ENCODE measurements at regions not wholly inside any gene's neighbourhood (a gene's known extent, or its start where the extent isn't known, plus 50 kb on each side); places are given as distances from the start of the nearest gene placed in this dataset.
"Not testable (repeated sequence)": the region's sequence is repeated elsewhere in the genome, so short reads cannot be mapped to it uniquely, and the experiment has no call there.

GRCh38 chr21:5091274-5091673 is 5430.1 kb upstream of the TPTE start:
- not testable (repeated sequence) for H3K4me3 ChIP-seq (replicated peaks in 1 of 2; ENCODE audit: low read depth in 2 of 2, low read length in 2 of 2); DNase-seq (ENCODE audit: low read depth in 2 of 2)

- not testable (repeated sequence) for DNase-seq (ENCODE audit: low read depth in 2 of 2); H3K4me3 ChIP-seq (replicated peaks in 1 of 2; ENCODE audit: low read depth in 2 of 2, low read length in 2 of 2)
Measured at GRCh38 chr21:5095628-5096027, 5425.8 kb upstream of the TPTE start.

- H3K4me3 ChIP-seq (replicated peaks in 1 of 2; ENCODE audit: low read depth in 2 of 2, low read length in 2 of 2); DNase-seq (ENCODE audit: low read depth in 2 of 2): not testable (repeated sequence)
Measured at GRCh38 chr21:5098010-5098743, 5423.2 kb upstream of the TPTE start.

GRCh38 chr21:5100604-5101174 is 5420.7 kb upstream of the TPTE start:
- not testable (repeated sequence) for DNase-seq (ENCODE audit: low read depth in 2 of 2); H3K4me3 ChIP-seq (replicated peaks in 1 of 2; ENCODE audit: low read depth in 2 of 2, low read length in 2 of 2)

GRCh38 chr21:5101749-5102148 is 5419.6 kb upstream of the TPTE start:
- not testable (repeated sequence) for H3K4me3 ChIP-seq (replicated peaks in 1 of 2; ENCODE audit: low read depth in 2 of 2, low read length in 2 of 2); DNase-seq (ENCODE audit: low read depth in 2 of 2)

- H3K4me3 ChIP-seq (replicated peaks in 1 of 2; ENCODE audit: low read depth in 2 of 2, low read length in 2 of 2); DNase-seq (ENCODE audit: low read depth in 2 of 2): not testable (repeated sequence)
Measured at GRCh38 chr21:5103880-5104561, 5417.4 kb upstream of the TPTE start.

GRCh38 chr21:5104562-5104928 is 5416.8 kb upstream of the TPTE start:
- not testable (repeated sequence) for DNase-seq (ENCODE audit: low read depth in 2 of 2)

GRCh38 chr21:5105939-5106708 is 5415.3 kb upstream of the TPTE start:
- not testable (repeated sequence) for H3K4me3 ChIP-seq (replicated peaks in 1 of 2; ENCODE audit: low read depth in 2 of 2, low read length in 2 of 2); DNase-seq (ENCODE audit: low read depth in 2 of 2)

More at GRCh38 chr21:5104562-5104928, 5416.8 kb upstream of the TPTE start:
- not testable (repeated sequence) for H3K4me3 ChIP-seq (replicated peaks in 1 of 2; ENCODE audit: low read depth in 2 of 2, low read length in 2 of 2)

- not testable (repeated sequence) for DNase-seq (ENCODE audit: low read depth in 2 of 2); H3K4me3 ChIP-seq (replicated peaks in 1 of 2; ENCODE audit: low read depth in 2 of 2, low read length in 2 of 2)
Measured at GRCh38 chr21:5106767-5107464, 5414.5 kb upstream of the TPTE start.

GRCh38 chr21:5107637-5108036 is 5413.7 kb upstream of the TPTE start:
- not testable (repeated sequence) for DNase-seq (ENCODE audit: low read depth in 2 of 2); H3K4me3 ChIP-seq (replicated peaks in 1 of 2; ENCODE audit: low read depth in 2 of 2, low read length in 2 of 2)

GRCh38 chr21:5108048-5108775 is 5413.2 kb upstream of the TPTE start:
- H3K4me3 ChIP-seq (replicated peaks in 1 of 2; ENCODE audit: low read depth in 2 of 2, low read length in 2 of 2); DNase-seq (ENCODE audit: low read depth in 2 of 2): not testable (repeated sequence)

- DNase-seq (ENCODE audit: low read depth in 2 of 2) = not testable (repeated sequence)
Measured at GRCh38 chr21:5111197-5111596, 5410.2 kb upstream of the TPTE start.

GRCh38 chr21:5113092-5113491 is 5408.3 kb upstream of the TPTE start:
- H3K4me3 ChIP-seq (replicated peaks in 1 of 2; ENCODE audit: low read depth in 2 of 2, low read length in 2 of 2); DNase-seq (ENCODE audit: low read depth in 2 of 2): not testable (repeated sequence)

More at GRCh38 chr21:5111197-5111596, 5410.2 kb upstream of the TPTE start:
- not testable (repeated sequence) for H3K4me3 ChIP-seq (replicated peaks in 1 of 2; ENCODE audit: low read depth in 2 of 2, low read length in 2 of 2)

- DNase-seq (ENCODE audit: low read depth in 2 of 2); H3K4me3 ChIP-seq (replicated peaks in 1 of 2; ENCODE audit: low read depth in 2 of 2, low read length in 2 of 2): not testable (repeated sequence)
Measured at GRCh38 chr21:5114468-5114867, 5406.9 kb upstream of the TPTE start.

GRCh38 chr21:5114893-5115645 is 5406.3 kb upstream of the TPTE start:
- not testable (repeated sequence) for H3K4me3 ChIP-seq (replicated peaks in 1 of 2; ENCODE audit: low read depth in 2 of 2, low read length in 2 of 2); DNase-seq (ENCODE audit: low read depth in 2 of 2)

GRCh38 chr21:5115646-5116343 is 5405.6 kb upstream of the TPTE start:
- DNase-seq (ENCODE audit: low read depth in 2 of 2) = not testable (repeated sequence)

More at GRCh38 chr21:5115646-5116343, 5405.6 kb upstream of the TPTE start:
- H3K4me3 ChIP-seq (replicated peaks in 1 of 2; ENCODE audit: low read depth in 2 of 2, low read length in 2 of 2) = not testable (repeated sequence)

All from cardiac fibroblast (primary cell).